CD4-positive, CD25-positive, alpha-beta regulatory T cell (primary cell): ENCODE measurements at regions not wholly inside any gene's neighbourhood (a gene's known extent, or its start where the extent isn't known, plus 50 kb on each side); places are given as distances from the start of the nearest gene placed in this dataset.

ENCODE experiments used
- ATAC-seq, 2 donors: fragments of 150-1000 bp; cut with Tn5 transposase; one replicate each; pipeline ENCODE4 v1.10.0; 2021; ENCODE audit warnings: low read depth in 2 of 2, moderate number of reproducible peaks in 2 of 2, moderate library complexity in 1 of 2
- DNase-seq, 3 donors: peaks; one replicate each; pipeline versions ENCODE4 v3.0.0 to v3.0.0-alpha.2; 2012 to 2022; ENCODE audit warnings: mixed read lengths in 1 of 3
- H3K27ac ChIP-seq: one replicate; pipeline ENCODE4 v1.7.0; 2013; ENCODE audit warnings: mild to moderate bottlenecking, low read length; ENCODE audit not compliant: insufficient read depth, poor library complexity, severe bottlenecking
- H3K27me3 ChIP-seq: one replicate; pipeline ENCODE4 v1.7.0; 2013; ENCODE audit warnings: low read length; ENCODE audit not compliant: control insufficient read depth, insufficient read depth
- H3K36me3 ChIP-seq: one replicate; pipeline ENCODE4 v1.7.0; 2013; ENCODE audit warnings: mild to moderate bottlenecking, low read length, moderate library complexity; ENCODE audit not compliant: control insufficient read depth, insufficient read depth
- H3K4me1 ChIP-seq: 2 replicates; pipeline ENCODE4 v1.7.0; 2013; ENCODE audit warnings: mild to moderate bottlenecking, low read length; ENCODE audit not compliant: insufficient read depth, control insufficient read depth, poor library complexity, severe bottlenecking
- H3K4me3 ChIP-seq: one replicate; pipeline ENCODE4 v1.7.0; 2013; ENCODE audit warnings: low read depth, mild to moderate bottlenecking, low read length, moderate library complexity
- H3K9me3 ChIP-seq, 2 experiments: 1 replicate in 1 of 2; 2 replicates in 1 of 2; pipeline ENCODE4 v1.7.0; 2013; ENCODE audit warnings: low read length in 2 of 2, mild to moderate bottlenecking in 1 of 2, moderate library complexity in 1 of 2; ENCODE audit not compliant: control insufficient read depth in 2 of 2
- H3K27ac Mint-ChIP-seq, 3 donors: one replicate each; pipeline ENCODE4 v1.8.0; 2020 to 2022; ENCODE audit warnings: mild to moderate bottlenecking in 3 of 3, mixed read lengths in 3 of 3, moderate library complexity in 2 of 3
- H3K27me3 Mint-ChIP-seq: one replicate; pipeline ENCODE4 v1.8.0; 2022; ENCODE audit warnings: mild to moderate bottlenecking, mixed read lengths
- H3K36me3 Mint-ChIP-seq: one replicate; pipeline ENCODE4 v1.8.0; 2020; ENCODE audit warnings: mixed read lengths
- H3K4me1 Mint-ChIP-seq, 4 donors: one replicate each; pipeline ENCODE4 v1.8.0; 2020 to 2022; ENCODE audit warnings: mixed read lengths in 4 of 4, mild to moderate bottlenecking in 1 of 4
- H3K4me3 Mint-ChIP-seq, 4 donors: one replicate each; pipeline ENCODE4 v1.8.0; 2020 to 2022; ENCODE audit warnings: mild to moderate bottlenecking in 4 of 4, mixed read lengths in 4 of 4, moderate library complexity in 3 of 4
- H3K9me3 Mint-ChIP-seq, 7 donors: one replicate each; pipeline ENCODE4 v1.8.0; 2020 to 2022; ENCODE audit warnings: mixed read lengths in 7 of 7, mild to moderate bottlenecking in 3 of 7, moderate library complexity in 2 of 7

DNA sequence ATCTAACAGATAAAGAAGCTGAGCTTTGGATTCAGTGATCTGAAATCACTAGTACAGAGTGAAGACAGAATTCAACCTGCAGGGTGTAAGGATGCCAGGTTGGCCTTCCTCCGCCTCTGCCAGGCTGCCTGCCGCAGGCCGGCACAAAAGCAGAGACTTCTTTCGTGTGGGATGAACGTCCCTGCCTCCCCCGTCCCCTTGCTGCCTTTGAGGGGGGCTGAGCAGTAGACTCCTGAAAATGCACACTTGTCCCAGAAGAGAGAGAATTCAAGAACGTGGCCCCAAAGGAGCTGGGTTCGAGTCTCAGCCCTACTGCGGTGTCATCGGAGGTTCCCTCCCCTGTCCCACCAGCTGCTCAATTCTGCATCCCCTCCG lies 154.3 kb downstream of the BCL11B start:
- H3K27ac Mint-ChIP-seq: no peak overlapping the region
- H3K4me3 ChIP-seq: no peak overlapping the region
- H3K27me3 Mint-ChIP-seq: peaks cover 18% of the 10 kb centered on the region

DNA sequence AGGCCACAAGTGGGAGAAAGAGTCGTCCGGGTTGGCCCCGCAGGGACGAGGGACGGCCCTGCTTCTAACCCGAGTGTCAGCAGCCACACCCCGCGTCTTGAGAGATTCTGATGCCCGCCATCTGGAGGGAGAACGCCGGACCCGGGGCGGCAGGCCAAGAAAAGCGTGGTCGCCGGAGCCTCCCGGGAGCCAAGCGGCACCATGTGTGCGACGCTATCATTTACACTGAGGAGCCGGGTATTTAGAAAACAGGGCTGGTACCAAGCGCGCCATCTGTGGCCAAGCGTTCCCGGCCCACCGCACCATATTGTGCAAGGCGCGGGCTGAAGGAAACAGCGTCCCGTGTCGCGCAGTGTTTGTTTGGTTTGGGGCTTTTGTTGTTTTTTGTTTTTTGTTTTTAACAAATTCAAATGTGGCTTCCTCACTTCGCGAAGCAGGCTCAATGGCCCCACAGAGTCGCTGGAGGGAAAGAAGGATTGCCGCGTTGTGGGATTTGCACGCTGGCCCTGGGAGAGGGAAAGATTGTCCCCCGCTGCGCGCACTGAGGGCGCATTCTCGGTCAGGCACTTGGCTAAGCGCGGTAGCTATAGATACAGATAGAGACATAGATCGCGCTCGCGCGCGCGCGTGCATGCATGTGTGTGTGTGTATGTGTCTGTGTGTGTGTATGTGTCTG lies 153.8 kb downstream of the BCL11B start:
- peak overlapping the region in 1 of 3 donors; percentile 62 for H3K27ac Mint-ChIP-seq
- no peak overlapping the region for H3K27ac ChIP-seq
- DNase-seq: no peak

More for the DNA sequence above, 154.3 kb downstream of the BCL11B start:
- no peaks in the 10 kb centered on the region for H3K9me3 ChIP-seq
- Mint-ChIP-seq H3K9me3 (peaks cover 1 to 10% (median 5%) of the 10 kb centered on the region in 7 donors), H3K4me3 (peak overlapping the region in 1 of 4 donors; percentile 50), H3K36me3 (peaks cover 12% of the 10 kb centered on the region), H3K4me1 (peaks cover 0 to 14% (median 1%) of the 10 kb centered on the region in 4 donors)
- no peak for DNase-seq
- no peak for ATAC-seq
- no peaks in the 10 kb centered on the region for H3K36me3 ChIP-seq
- H3K4me1 ChIP-seq: no peaks in the 10 kb centered on the region
- no peaks in the 10 kb centered on the region for H3K27me3 ChIP-seq
- no peak overlapping the region for H3K27ac ChIP-seq

DNA sequence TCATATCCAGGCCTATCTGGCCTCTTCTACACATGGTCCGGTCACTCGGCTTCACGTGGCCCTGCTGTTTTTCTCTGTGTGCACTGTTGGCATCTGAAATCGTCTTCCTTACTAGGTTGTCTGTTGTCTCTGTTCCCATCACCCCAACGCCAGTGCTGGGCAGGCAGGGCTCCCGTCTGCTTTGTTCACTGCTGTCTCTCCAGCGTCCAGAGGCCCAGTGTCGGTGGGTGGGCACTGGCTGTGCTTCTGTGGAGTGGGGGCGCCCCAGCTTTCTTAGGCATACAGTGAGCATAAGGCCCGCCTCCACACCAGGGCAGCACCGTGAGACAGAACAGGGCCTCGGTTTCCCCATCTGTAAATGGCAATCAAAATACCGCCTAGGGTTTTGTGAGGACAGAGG lies 153.1 kb downstream of the BCL11B start:
- no peak overlapping the region for H3K27ac ChIP-seq
- no peaks in the 10 kb centered on the region for H3K36me3 ChIP-seq
- H3K4me3 ChIP-seq: no peak overlapping the region
- Mint-ChIP-seq H3K27me3 (peaks cover 13% of the 10 kb centered on the region), H3K9me3 (peaks cover under 1 to 6% (median 1%) of the 10 kb centered on the region in 7 donors), H3K4me3 (no peak overlapping the region), H3K27ac (peak overlapping the region in 1 of 3 donors; percentile 62), H3K4me1 (peaks cover 0 to 14% (median 1%) of the 10 kb centered on the region in 4 donors), H3K36me3 (peaks cover 16% of the 10 kb centered on the region)
- H3K4me1 ChIP-seq: no peaks in the 10 kb centered on the region
- DNase-seq (no peak), ATAC-seq (no peak)
- H3K9me3 ChIP-seq: no peaks in the 10 kb centered on the region
- no peaks in the 10 kb centered on the region for H3K27me3 ChIP-seq

More for the DNA sequence above, 153.8 kb downstream of the BCL11B start:
- ATAC-seq: no peak
- Mint-ChIP-seq H3K9me3 (peaks cover 1 to 9% (median 5%) of the 10 kb centered on the region in 7 donors), H3K36me3 (peaks cover 12% of the 10 kb centered on the region), H3K27me3 (peaks cover 18% of the 10 kb centered on the region), H3K4me1 (peaks cover 0 to 14% (median 1%) of the 10 kb centered on the region in 4 donors), H3K4me3 (peak overlapping the region in 2 of 4 donors; percentile 50 to 72)
- H3K9me3 ChIP-seq: no peaks in the 10 kb centered on the region
- H3K4me3 ChIP-seq: no peak overlapping the region
- H3K27me3 ChIP-seq: no peaks in the 10 kb centered on the region
- H3K4me1 ChIP-seq: no peaks in the 10 kb centered on the region
- no peaks in the 10 kb centered on the region for H3K36me3 ChIP-seq
